ENCODE measurements at regions not wholly inside any gene's neighbourhood (a gene's known extent, or its start where the extent isn't known, plus 50 kb on each side); places are given as distances from the start of the nearest gene placed in this dataset.

- intact Hi-C loops (cut with micrococcal nuclease), result no loop called here
- DNase-seq (ENCODE audit: low spot score), result no peak
- Mint-ChIP-seq H3K36me3 (ENCODE audit: low read depth) (no peaks in the 10 kb centered on the region), H3K4me3 (no peak overlapping the region), H3K27ac (no peak overlapping the region), H3K4me1 (ENCODE audit: low read depth) (no peaks in the 10 kb centered on the region), H3K27me3 (ENCODE audit: insufficient read depth) (no peaks in the 10 kb centered on the region), H3K9me3 (no peaks in the 10 kb centered on the region)
Measured at GRCh38 chr13:79880818-79881217, 399.9 kb downstream of the NDFIP2 start.

GRCh38 chr13:79874396-79875360, 393.7 kb downstream of the NDFIP2 start:
- DNase-seq (ENCODE audit: low spot score), result no peak
- no peaks in the 10 kb centered on the region for H3K36me3 Mint-ChIP-seq (ENCODE audit: low read depth)
- H3K27me3 Mint-ChIP-seq (ENCODE audit: insufficient read depth), result no peaks in the 10 kb centered on the region
- H3K4me3 Mint-ChIP-seq, result no peak overlapping the region
- H3K4me1 Mint-ChIP-seq (ENCODE audit: low read depth), result no peaks in the 10 kb centered on the region
- no peaks in the 10 kb centered on the region for H3K9me3 Mint-ChIP-seq
- intact Hi-C loops (cut with micrococcal nuclease), result no loop called here
- H3K27ac Mint-ChIP-seq, result no peak overlapping the region

GRCh38 chr13:79871594-79871993, 390.6 kb downstream of the NDFIP2 start:
- H3K27me3 Mint-ChIP-seq (ENCODE audit: insufficient read depth), result no peaks in the 10 kb centered on the region
- no peak for DNase-seq (ENCODE audit: low spot score)

DNA sequence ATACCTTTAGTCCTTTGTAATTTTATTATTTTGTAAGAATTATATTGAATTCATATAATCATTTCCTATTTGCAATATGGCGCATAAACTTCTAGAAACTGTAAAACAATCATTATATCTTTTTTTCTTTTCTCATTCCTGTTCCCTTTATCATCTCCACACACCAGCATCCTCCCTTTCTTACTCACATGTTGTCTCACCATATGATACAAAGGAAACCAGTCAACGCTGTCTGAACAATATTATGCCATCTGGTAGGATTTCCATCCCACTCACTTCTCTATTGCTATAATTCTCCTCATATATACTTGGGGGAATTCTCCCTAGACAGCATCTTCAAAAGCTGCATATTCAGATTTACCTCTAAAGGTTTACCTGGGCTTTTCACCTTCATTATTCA, 389.8 kb downstream of the NDFIP2 start:
- no peaks in the 10 kb centered on the region for H3K27me3 Mint-ChIP-seq (ENCODE audit: insufficient read depth)
- H3K27ac Mint-ChIP-seq, result no peak overlapping the region
- intact Hi-C loops (cut with micrococcal nuclease), result no loop called here
- no peaks in the 10 kb centered on the region for H3K36me3 Mint-ChIP-seq (ENCODE audit: low read depth)
- DNase-seq (ENCODE audit: low spot score), result no peak
- no peaks in the 10 kb centered on the region for H3K9me3 Mint-ChIP-seq
- no peak overlapping the region for H3K4me3 Mint-ChIP-seq
- H3K4me1 Mint-ChIP-seq (ENCODE audit: low read depth), result no peaks in the 10 kb centered on the region

More at GRCh38 chr13:79871594-79871993, 390.6 kb downstream of the NDFIP2 start:
- no peak overlapping the region for H3K27ac Mint-ChIP-seq
- no peak overlapping the region for H3K4me3 Mint-ChIP-seq
- H3K4me1 Mint-ChIP-seq (ENCODE audit: low read depth), result no peaks in the 10 kb centered on the region
- H3K9me3 Mint-ChIP-seq, result no peaks in the 10 kb centered on the region
- intact Hi-C loops (cut with micrococcal nuclease), result no loop called here
- no peaks in the 10 kb centered on the region for H3K36me3 Mint-ChIP-seq (ENCODE audit: low read depth)

- DNase-seq (ENCODE audit: low spot score), result no peak
- no peak overlapping the region for H3K27ac Mint-ChIP-seq
- no peaks in the 10 kb centered on the region for H3K4me1 Mint-ChIP-seq (ENCODE audit: low read depth)
- no peaks in the 10 kb centered on the region for H3K36me3 Mint-ChIP-seq (ENCODE audit: low read depth)
- H3K27me3 Mint-ChIP-seq (ENCODE audit: insufficient read depth), result no peaks in the 10 kb centered on the region
- H3K9me3 Mint-ChIP-seq, result no peaks in the 10 kb centered on the region
- intact Hi-C loops (cut with micrococcal nuclease), result no loop called here
- H3K4me3 Mint-ChIP-seq, result no peak overlapping the region
Measured at GRCh38 chr13:79870123-79870522, 389.2 kb downstream of the NDFIP2 start.

GRCh38 chr13:79869326-79869725, 388.4 kb downstream of the NDFIP2 start:
- intact Hi-C loops (cut with micrococcal nuclease), result no loop called here
- Mint-ChIP-seq H3K4me3 (no peak overlapping the region), H3K4me1 (ENCODE audit: low read depth) (no peaks in the 10 kb centered on the region), H3K36me3 (ENCODE audit: low read depth) (no peaks in the 10 kb centered on the region), H3K9me3 (no peaks in the 10 kb centered on the region), H3K27me3 (ENCODE audit: insufficient read depth) (no peaks in the 10 kb centered on the region), H3K27ac (no peak overlapping the region)
- no peak for DNase-seq (ENCODE audit: low spot score)

GRCh38 chr13:79867254-79867653, 386.3 kb downstream of the NDFIP2 start:
- no peaks in the 10 kb centered on the region for H3K36me3 Mint-ChIP-seq (ENCODE audit: low read depth)
- no peaks in the 10 kb centered on the region for H3K4me1 Mint-ChIP-seq (ENCODE audit: low read depth)
- no peak overlapping the region for H3K27ac Mint-ChIP-seq
- H3K27me3 Mint-ChIP-seq (ENCODE audit: insufficient read depth), result no peaks in the 10 kb centered on the region
- intact Hi-C loops (cut with micrococcal nuclease), result no loop called here
- no peak overlapping the region for H3K4me3 Mint-ChIP-seq
- DNase-seq (ENCODE audit: low spot score), result no peak
- no peaks in the 10 kb centered on the region for H3K9me3 Mint-ChIP-seq

DNA sequence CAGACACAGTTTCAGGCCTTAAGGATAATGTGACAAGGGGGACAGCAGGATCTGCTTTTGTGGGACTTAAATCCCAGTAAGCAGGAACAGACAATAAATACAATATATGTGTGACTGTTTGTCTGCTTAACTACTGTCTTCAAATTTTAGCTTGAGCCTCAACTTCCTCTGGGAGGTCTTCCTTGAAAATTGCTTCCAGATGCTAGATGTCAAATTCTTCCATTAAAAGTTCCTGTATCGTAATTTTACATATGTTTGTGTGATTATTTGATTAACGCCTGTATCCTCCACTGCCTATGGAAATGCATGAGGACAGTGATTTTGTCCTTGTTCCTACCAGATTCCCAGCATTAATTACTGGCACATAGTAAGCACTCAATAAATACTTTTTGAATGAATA, 385.5 kb downstream of the NDFIP2 start:
- no peak overlapping the region for H3K4me3 Mint-ChIP-seq
- intact Hi-C loops (cut with micrococcal nuclease), result no loop called here
- H3K36me3 Mint-ChIP-seq (ENCODE audit: low read depth), result no peaks in the 10 kb centered on the region
- no peak overlapping the region for H3K27ac Mint-ChIP-seq
- no peaks in the 10 kb centered on the region for H3K27me3 Mint-ChIP-seq (ENCODE audit: insufficient read depth)
- no peak for DNase-seq (ENCODE audit: low spot score)
- no peaks in the 10 kb centered on the region for H3K4me1 Mint-ChIP-seq (ENCODE audit: low read depth)
- no peaks in the 10 kb centered on the region for H3K9me3 Mint-ChIP-seq

GRCh38 chr13:79862515-79862914, 381.6 kb downstream of the NDFIP2 start:
- no peak for DNase-seq (ENCODE audit: low spot score)
- Mint-ChIP-seq H3K9me3 (no peaks in the 10 kb centered on the region), H3K27ac (no peak overlapping the region), H3K4me1 (ENCODE audit: low read depth) (no peaks in the 10 kb centered on the region), H3K36me3 (ENCODE audit: low read depth) (no peaks in the 10 kb centered on the region), H3K4me3 (no peak overlapping the region), H3K27me3 (ENCODE audit: insufficient read depth) (no peaks in the 10 kb centered on the region)
- intact Hi-C loops (cut with micrococcal nuclease), result no loop called here

DNA sequence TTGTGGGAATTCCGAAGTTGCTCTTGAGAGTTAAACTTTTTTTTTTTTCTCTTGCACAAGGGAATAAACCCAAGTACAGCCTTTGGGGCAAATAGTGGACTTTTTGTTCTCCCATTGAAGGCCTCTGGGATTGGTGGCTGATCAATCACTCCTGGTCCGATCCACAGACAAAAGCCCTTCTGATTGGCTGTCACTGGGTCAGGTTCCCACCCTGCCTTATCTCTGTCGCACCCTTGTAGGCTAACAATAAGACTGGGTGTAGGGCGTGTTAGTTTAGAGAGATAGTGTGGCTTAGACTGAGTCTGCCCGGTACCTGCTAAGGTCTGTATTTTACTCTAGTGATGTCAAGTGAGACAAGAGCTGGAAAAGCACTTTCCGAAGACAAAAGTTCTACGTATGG, 380.8 kb downstream of the NDFIP2 start:
- no peaks in the 10 kb centered on the region for H3K9me3 Mint-ChIP-seq
- intact Hi-C loops (cut with micrococcal nuclease), result no loop called here
- DNase-seq (ENCODE audit: low spot score), result no peak
- no peak overlapping the region for H3K27ac Mint-ChIP-seq
- H3K27me3 Mint-ChIP-seq (ENCODE audit: insufficient read depth), result no peaks in the 10 kb centered on the region
- H3K36me3 Mint-ChIP-seq (ENCODE audit: low read depth), result no peaks in the 10 kb centered on the region
- H3K4me3 Mint-ChIP-seq, result no peak overlapping the region
- H3K4me1 Mint-ChIP-seq (ENCODE audit: low read depth), result no peaks in the 10 kb centered on the region

DNA sequence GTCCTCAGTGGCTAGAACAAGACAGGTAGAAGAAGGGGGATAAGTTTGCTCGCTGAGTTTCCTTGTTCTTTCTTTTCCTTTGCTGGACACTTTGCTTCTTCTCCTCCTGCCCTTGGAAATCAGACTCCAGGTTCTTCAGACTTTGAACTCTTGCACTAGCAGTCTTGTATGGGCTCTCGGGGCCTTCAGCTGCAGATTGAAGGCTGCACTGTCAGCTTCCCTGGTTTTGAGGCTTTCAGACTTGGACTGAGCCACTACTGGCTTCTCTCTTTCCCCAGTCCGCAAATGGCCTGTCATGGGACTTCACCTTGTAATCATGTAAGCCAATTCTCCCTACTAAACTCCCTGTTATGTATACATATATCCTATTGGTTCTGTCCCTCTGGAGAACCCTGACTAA, 379.8 kb downstream of the NDFIP2 start:
- Mint-ChIP-seq H3K36me3 (ENCODE audit: low read depth) (no peaks in the 10 kb centered on the region), H3K4me1 (ENCODE audit: low read depth) (no peaks in the 10 kb centered on the region), H3K4me3 (no peak overlapping the region), H3K27ac (no peak overlapping the region), H3K27me3 (ENCODE audit: insufficient read depth) (no peaks in the 10 kb centered on the region), H3K9me3 (no peaks in the 10 kb centered on the region)
- no peak for DNase-seq (ENCODE audit: low spot score)
- intact Hi-C loops (cut with micrococcal nuclease), result no loop called here

DNA sequence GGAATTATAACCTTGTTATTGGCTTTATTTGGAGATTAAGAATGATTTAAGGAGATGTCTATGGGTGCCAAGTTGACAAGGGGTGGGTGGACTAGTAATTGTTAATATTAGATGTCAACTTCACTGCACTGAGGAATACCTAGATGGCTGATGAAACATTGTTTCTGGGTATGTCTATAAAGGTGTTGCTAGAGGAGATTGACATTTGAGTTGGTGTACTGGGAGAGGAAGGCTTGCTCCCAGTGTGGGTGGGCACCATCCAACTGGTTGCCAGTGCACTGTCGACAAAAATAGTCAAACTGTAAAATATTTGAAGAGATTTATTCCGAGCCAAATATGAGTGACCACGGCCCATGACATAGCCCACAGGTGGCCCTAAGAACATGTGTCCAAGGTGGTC, 378.8 kb downstream of the NDFIP2 start:
- Mint-ChIP-seq H3K27me3 (ENCODE audit: insufficient read depth) (no peaks in the 10 kb centered on the region), H3K27ac (no peak overlapping the region), H3K9me3 (no peaks in the 10 kb centered on the region), H3K36me3 (ENCODE audit: low read depth) (no peaks in the 10 kb centered on the region), H3K4me1 (ENCODE audit: low read depth) (no peaks in the 10 kb centered on the region), H3K4me3 (no peak overlapping the region)
- no peak for DNase-seq (ENCODE audit: low spot score)
- intact Hi-C loops (cut with micrococcal nuclease), result no loop called here

DNA sequence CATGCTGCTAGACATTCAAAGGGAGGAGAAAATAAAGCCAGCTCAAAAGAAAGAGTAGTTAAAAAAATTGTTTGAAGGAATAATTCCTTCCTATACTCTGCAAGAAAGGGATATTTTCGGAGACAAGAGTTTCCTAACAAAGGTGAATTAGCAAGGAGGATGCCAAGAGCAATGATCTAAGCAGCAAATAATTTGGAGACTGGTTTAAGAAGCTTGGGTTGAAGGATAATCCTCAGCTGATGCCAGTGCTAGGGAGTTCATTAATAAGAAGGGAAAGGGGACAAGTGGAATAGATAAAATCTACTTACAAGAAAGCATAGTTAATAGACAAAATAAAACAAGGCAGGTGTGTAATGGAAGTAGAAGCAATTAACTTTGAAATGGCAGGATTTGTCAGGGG, 372.3 kb downstream of the NDFIP2 start:
- H3K27ac Mint-ChIP-seq, result no peak overlapping the region
- no peaks in the 10 kb centered on the region for H3K36me3 Mint-ChIP-seq (ENCODE audit: low read depth)
- no peaks in the 10 kb centered on the region for H3K27me3 Mint-ChIP-seq (ENCODE audit: insufficient read depth)
- DNase-seq (ENCODE audit: low spot score), result no peak
- no peaks in the 10 kb centered on the region for H3K4me1 Mint-ChIP-seq (ENCODE audit: low read depth)
- intact Hi-C loops (cut with micrococcal nuclease), result no loop called here
- H3K4me3 Mint-ChIP-seq, result no peak overlapping the region
- H3K9me3 Mint-ChIP-seq, result no peaks in the 10 kb centered on the region

GRCh38 chr13:79851318-79851717, 370.4 kb downstream of the NDFIP2 start:
- Mint-ChIP-seq H3K27me3 (ENCODE audit: insufficient read depth) (no peaks in the 10 kb centered on the region), H3K9me3 (peaks cover 1% of the 10 kb centered on the region), H3K4me1 (ENCODE audit: low read depth) (no peaks in the 10 kb centered on the region), H3K36me3 (ENCODE audit: low read depth) (no peaks in the 10 kb centered on the region), H3K27ac (no peak overlapping the region), H3K4me3 (no peak overlapping the region)
- intact Hi-C loops (cut with micrococcal nuclease), result no loop called here
- no peak for DNase-seq (ENCODE audit: low spot score)

Measured in activated T-helper 1 cell treated with anti-CD3 and anti-CD28 coated beads, Interleukin-12 subunit alpha, Interleukin-12 subunit beta, Interleukin-2, Interleukin-4 antibody, amounts not matched to agents 30 ng/mL and 10 ng/mL and 1 ng/mL, durations not matched to agents 14 hours and 24 hours and 36 hours (primary cell).